IMR-90 (cell line): ENCODE measurements at regions not wholly inside any gene's neighbourhood (a gene's known extent, or its start where the extent isn't known, plus 50 kb on each side); places are given as distances from the start of the nearest gene placed in this dataset.
"Not testable (repeated sequence)": the region's sequence is repeated elsewhere in the genome, so short reads cannot be mapped to it uniquely, and the experiment has no call there.

Source experiments
- ATAC-seq: fragments of 200-7000 bp; cut with Tn5 transposase; 2 replicates; pipeline ENCODE4 v1.9.1; 2020; ENCODE audit warnings: low read depth, mild to moderate bottlenecking, moderate library complexity
- BruUV-seq: library from RNA; stranded (reverse); fragments of 400-500 nt; replicated peaks from 2 replicates; lab custom pipeline; 2021; lab: Mats Ljungman, UMichigan
- CTCF ChIA-PET: fragments of 300-600 bp; formaldehyde crosslinking; extraction: SDS; loops from one replicate; lab custom pipeline; 2021; ENCODE audit warnings: antibody characterized with exemption; lab: Yijun Ruan, JAX
- POLR2A ChIA-PET: fragments of 300-600 bp; sonication (Branson Sonifier 250); formaldehyde crosslinking; loops from one replicate; lab custom pipeline; 2022; ENCODE audit warnings: antibody characterized with exemption; ENCODE audit not compliant: unreplicated experiment; lab: Charles Lee
- DNase-seq: peaks from one replicate; pipeline ENCODE4 v3.0.0; 2013
- H2AFZ ChIP-seq: replicated peaks from 2 replicates; pipeline ENCODE3; 2013; ENCODE audit warnings: low read length, mild to moderate bottlenecking; ENCODE audit not compliant: poor library complexity
- H2AK5ac ChIP-seq: 2 replicates; pipeline ENCODE4 v1.6.1; 2013; ENCODE audit warnings: low read depth, low read length, inconsistent platforms
- H2AK9ac ChIP-seq: replicated peaks from 2 replicates; pipeline ENCODE3; 2013; ENCODE audit warnings: mild to moderate bottlenecking, low read depth, low read length, moderate library complexity; ENCODE audit not compliant: poor library complexity
- H2BK120ac ChIP-seq: 2 replicates; pipeline ENCODE4 v1.6.1; 2013; ENCODE audit warnings: low read depth, low read length, inconsistent platforms
- H2BK15ac ChIP-seq: 3 replicates; pipeline ENCODE4 v1.6.1; 2013; ENCODE audit warnings: low read depth, low read length, inconsistent platforms
- H2BK20ac ChIP-seq: 2 replicates; pipeline ENCODE4 v1.6.1; 2013; ENCODE audit warnings: low read depth, mild to moderate bottlenecking, inconsistent platforms, low read length, moderate library complexity
- H2BK5ac ChIP-seq: 2 replicates; pipeline ENCODE4 v1.6.1; 2013; ENCODE audit warnings: mild to moderate bottlenecking, low read depth, low read length, inconsistent platforms; ENCODE audit not compliant: poor library complexity, severe bottlenecking
- H3K14ac ChIP-seq: replicated peaks from 2 replicates; pipeline ENCODE4 v1.6.1; 2013; ENCODE audit warnings: low read depth, low read length, inconsistent platforms
- H3K18ac ChIP-seq: 2 replicates; pipeline ENCODE4 v1.6.1; 2013; ENCODE audit warnings: low read depth, low read length, control low read depth
- H3K23ac ChIP-seq: 2 replicates; pipeline ENCODE4 v1.6.1; 2013; ENCODE audit warnings: low read depth, low read length, inconsistent platforms
- H3K27ac ChIP-seq: 2 replicates; pipeline ENCODE4 v1.5.1; 2013; ENCODE audit warnings: mild to moderate bottlenecking, control low read depth, low read length; ENCODE audit not compliant: insufficient read depth
- H3K27me3 ChIP-seq: 2 replicates; pipeline ENCODE4 v1.6.1; 2013; ENCODE audit warnings: low read length; ENCODE audit not compliant: control insufficient read depth, insufficient read depth
- H3K36me3 ChIP-seq: 2 replicates; pipeline ENCODE4 v1.6.1; 2013; ENCODE audit warnings: low read length, mixed read lengths; ENCODE audit not compliant: control insufficient read depth, insufficient read depth
- H3K4ac ChIP-seq: 2 replicates; pipeline ENCODE4 v1.6.1; 2013; ENCODE audit warnings: low read depth, low read length, inconsistent platforms
- H3K4me1 ChIP-seq: 2 replicates; pipeline ENCODE4 v1.6.1; 2013; ENCODE audit warnings: low read length, mixed read lengths; ENCODE audit not compliant: control insufficient read depth, insufficient read depth
- H3K4me2 ChIP-seq: 2 replicates; pipeline ENCODE4 v1.6.1; 2013; ENCODE audit warnings: low read depth, mild to moderate bottlenecking, control low read depth, low read length, moderate library complexity
- H3K4me3 ChIP-seq: 2 replicates; pipeline ENCODE4 v1.5.1; 2013; ENCODE audit warnings: low read depth, mild to moderate bottlenecking, control low read depth, low read length, moderate library complexity; ENCODE audit not compliant: insufficient read depth
- H3K56ac ChIP-seq: 2 replicates; pipeline ENCODE4 v1.6.1; 2013; ENCODE audit warnings: low read length, inconsistent platforms; ENCODE audit not compliant: insufficient read depth; ENCODE audit errors: extremely low read depth
- H3K79me1 ChIP-seq, 2 experiments: 2 replicates each; pipeline ENCODE4 v1.6.1; 2013; ENCODE audit warnings: low read length in 2 of 2, inconsistent platforms in 1 of 2, low read depth in 1 of 2
- H3K9ac ChIP-seq: 2 replicates; pipeline ENCODE4 v1.6.1; 2013; ENCODE audit warnings: low read depth, low read length, control low read depth
- H3K9me1 ChIP-seq: 2 replicates; pipeline ENCODE4 v1.6.1; 2013; ENCODE audit warnings: low read length, inconsistent platforms; ENCODE audit not compliant: insufficient read depth
- H3K9me3 ChIP-seq: 2 replicates; pipeline ENCODE4 v1.6.1; 2013; ENCODE audit warnings: low read length; ENCODE audit not compliant: control insufficient read depth, insufficient read depth
- H4K20me1 ChIP-seq: 2 replicates; pipeline ENCODE4 v1.6.1; 2013; ENCODE audit warnings: low read length, inconsistent platforms; ENCODE audit not compliant: insufficient read depth
- H4K5ac ChIP-seq: 2 replicates; pipeline ENCODE4 v1.6.1; 2013; ENCODE audit warnings: mild to moderate bottlenecking, low read depth, low read length, control low read depth
- H4K8ac ChIP-seq, 2 experiments: 2 replicates each; pipeline ENCODE4 v1.6.1; 2013; ENCODE audit warnings: low read depth in 2 of 2, low read length in 2 of 2, control low read depth in 1 of 2, inconsistent platforms in 1 of 2
- H4K91ac ChIP-seq: 2 replicates; pipeline ENCODE4 v1.6.1; 2013; ENCODE audit warnings: low read depth, low read length, inconsistent platforms; ENCODE audit not compliant: insufficient read depth
- WGBS, 2 experiments: methylation state at CpG; one replicate each; pipeline versions ENCODE4 v1.1.5 to v1.1.7; 2013; ENCODE audit warnings: missing lambda C conversion rate in 2 of 2; ENCODE audit not compliant: insufficient read length in 1 of 2; ENCODE audit errors: extremely low coverage in 2 of 2; 5-methylcytosine and 5-hydroxymethylcytosine counted together
- dilution Hi-C: fragments of 300-500 bp; cut with HindIII; formaldehyde crosslinking; loops from one replicate; pipeline ENCODE4 v1.14.3; 2018; ENCODE audit warnings: low sequenced_read_pairs; ENCODE audit not compliant: unreplicated experiment
- in situ Hi-C: fragments of 300-500 bp; cut with MboI; formaldehyde crosslinking; loops from 3 replicates; pipeline ENCODE4 v1.14.3; 2019; ENCODE audit warnings: low sequenced_read_pairs, inconsistent platforms, mixed read lengths
- intact Hi-C: fragments of 100-400 bp; cut with micrococcal nuclease; formaldehyde crosslinking; loops from 2 replicates; pipeline ENCODE4 v1.10.0; 2022
- TF ChIP-seq, protein P1 (sequence below): conservative IDR thresholded peaks from 2 replicates; pipeline ENCODE4 v1.5.1; 2012; ENCODE audit warnings: mild to moderate bottlenecking, low read depth, low read length, improper control_type of control experiment

GRCh38 chr22:10673065-10673464 is 4854.9 kb upstream of the OR11H1 start:
- H2BK120ac ChIP-seq, H2BK20ac ChIP-seq, CTCF ChIA-PET, H3K18ac ChIP-seq, POLR2A ChIA-PET, H4K20me1 ChIP-seq, ATAC-seq, H3K4ac ChIP-seq, H3K27ac ChIP-seq, H3K14ac ChIP-seq, H3K79me1 ChIP-seq, H4K5ac ChIP-seq, H2AK5ac ChIP-seq, H2AFZ ChIP-seq, H3K9ac ChIP-seq, H3K9me3 ChIP-seq, H2BK5ac ChIP-seq, H3K23ac ChIP-seq, in situ Hi-C loops, H3K9me1 ChIP-seq, H2BK15ac ChIP-seq, H3K36me3 ChIP-seq, H3K4me2 ChIP-seq, H3K4me3 ChIP-seq, BruUV-seq, DNase-seq, H3K27me3 ChIP-seq, H3K4me1 ChIP-seq, H2AK9ac ChIP-seq, H3K56ac ChIP-seq, H4K8ac ChIP-seq, H4K91ac ChIP-seq, intact Hi-C loops, dilution Hi-C loops: not testable (repeated sequence)
- TF ChIP-seq, protein P1, sequence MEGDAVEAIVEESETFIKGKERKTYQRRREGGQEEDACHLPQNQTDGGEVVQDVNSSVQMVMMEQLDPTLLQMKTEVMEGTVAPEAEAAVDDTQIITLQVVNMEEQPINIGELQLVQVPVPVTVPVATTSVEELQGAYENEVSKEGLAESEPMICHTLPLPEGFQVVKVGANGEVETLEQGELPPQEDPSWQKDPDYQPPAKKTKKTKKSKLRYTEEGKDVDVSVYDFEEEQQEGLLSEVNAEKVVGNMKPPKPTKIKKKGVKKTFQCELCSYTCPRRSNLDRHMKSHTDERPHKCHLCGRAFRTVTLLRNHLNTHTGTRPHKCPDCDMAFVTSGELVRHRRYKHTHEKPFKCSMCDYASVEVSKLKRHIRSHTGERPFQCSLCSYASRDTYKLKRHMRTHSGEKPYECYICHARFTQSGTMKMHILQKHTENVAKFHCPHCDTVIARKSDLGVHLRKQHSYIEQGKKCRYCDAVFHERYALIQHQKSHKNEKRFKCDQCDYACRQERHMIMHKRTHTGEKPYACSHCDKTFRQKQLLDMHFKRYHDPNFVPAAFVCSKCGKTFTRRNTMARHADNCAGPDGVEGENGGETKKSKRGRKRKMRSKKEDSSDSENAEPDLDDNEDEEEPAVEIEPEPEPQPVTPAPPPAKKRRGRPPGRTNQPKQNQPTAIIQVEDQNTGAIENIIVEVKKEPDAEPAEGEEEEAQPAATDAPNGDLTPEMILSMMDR: 0 out of 2 replicates have a peak, but pooled peaks have one; percentile 3
- WGBS, 2 experiments: no CpG with 5 or more reads among the region's 6 CpGs

DNA sequence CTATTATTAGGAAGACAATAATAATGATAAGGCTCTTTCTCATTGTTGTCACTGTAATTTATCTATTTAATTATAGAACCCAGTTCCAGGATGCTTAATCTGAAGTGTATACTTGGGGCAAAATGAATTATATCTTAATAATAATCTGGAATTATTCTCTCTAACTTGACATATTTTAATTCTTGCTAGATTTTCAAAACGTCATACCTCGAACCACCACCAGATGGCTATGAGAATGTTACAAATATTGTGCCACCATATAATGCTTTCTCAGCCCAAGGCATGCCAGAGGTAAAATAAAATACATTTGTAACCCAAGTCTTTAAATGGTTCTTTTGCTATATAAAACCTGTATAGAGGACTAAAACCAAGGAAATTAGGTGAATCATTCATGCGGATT is 4849.3 kb upstream of the OR11H1 start:
- H3K56ac ChIP-seq, H2BK5ac ChIP-seq, H3K27me3 ChIP-seq, H4K8ac ChIP-seq, H3K4ac ChIP-seq, H3K4me2 ChIP-seq, H2BK15ac ChIP-seq, H3K18ac ChIP-seq, in situ Hi-C loops, ATAC-seq, dilution Hi-C loops, H3K27ac ChIP-seq, H2BK20ac ChIP-seq, H3K4me1 ChIP-seq, H3K23ac ChIP-seq, intact Hi-C loops, DNase-seq, POLR2A ChIA-PET, H2AK9ac ChIP-seq, H3K4me3 ChIP-seq, H3K9ac ChIP-seq, H2BK120ac ChIP-seq, H4K91ac ChIP-seq, H3K36me3 ChIP-seq, H3K79me1 ChIP-seq, H3K14ac ChIP-seq, H2AFZ ChIP-seq, H3K9me1 ChIP-seq, BruUV-seq, H2AK5ac ChIP-seq, CTCF ChIA-PET, H4K5ac ChIP-seq, H4K20me1 ChIP-seq, H3K9me3 ChIP-seq: not testable (repeated sequence)
- no CpG with 5 or more reads among the region's 3 CpGs for WGBS, 2 experiments
